ENCODE measurements at regions not wholly inside any gene's neighbourhood (a gene's known extent, or its start where the extent isn't known, plus 50 kb on each side); places are given as distances from the start of the nearest gene placed in this dataset.

DNA sequence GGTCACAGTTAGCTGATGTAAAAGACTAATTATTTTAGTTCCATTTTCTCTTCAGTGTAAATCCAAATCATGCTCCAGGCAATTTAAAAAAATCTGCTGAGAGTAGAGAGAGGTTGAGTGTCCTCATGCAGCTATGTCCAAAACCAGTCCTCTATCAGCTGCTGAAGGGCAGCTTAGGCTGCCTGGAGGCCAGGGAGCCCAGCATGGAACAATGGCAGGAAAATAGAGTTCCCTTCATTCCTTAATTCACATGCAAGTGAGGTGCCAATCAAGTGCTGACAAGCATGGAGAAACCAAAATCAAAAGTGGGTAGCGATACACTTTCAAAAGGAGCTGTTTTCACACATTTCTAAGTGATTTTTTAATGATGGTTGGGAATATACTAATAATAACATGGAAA lies 78.3 kb upstream of the POU5F2 start:
- no peak overlapping the region for H3K27ac ChIP-seq (ENCODE audit: low read depth, low read length)
- Mint-ChIP-seq H3K36me3 (peaks cover 13 to 37% (median 26%) of the 10 kb centered on the region in 3 donors), H3K9me3 (no peaks in the 10 kb centered on the region), H3K4me1 (no peaks in the 10 kb centered on the region), H3K27me3 (no peaks in the 10 kb centered on the region), H3K27ac (no peak overlapping the region), H3K4me3 (no peak overlapping the region)
- H3K27me3 ChIP-seq (ENCODE audit: insufficient read depth, low read length, poor library complexity, severe bottlenecking) = no peaks in the 10 kb centered on the region
- no peaks in the 10 kb centered on the region for H3K36me3 ChIP-seq (ENCODE audit: insufficient read depth, low read length)
- H3K9me3 ChIP-seq (ENCODE audit: low read length) = no peaks in the 10 kb centered on the region
- POLR2A ChIA-PET = no interaction called here
- H3K4me1 ChIP-seq (ENCODE audit: insufficient read depth, low read length) = no peaks in the 10 kb centered on the region
- H3K4me3 ChIP-seq (ENCODE audit: low read length) = no peak overlapping the region
- no peak for DNase-seq
- CTCF ChIA-PET = no interaction called here

DNA sequence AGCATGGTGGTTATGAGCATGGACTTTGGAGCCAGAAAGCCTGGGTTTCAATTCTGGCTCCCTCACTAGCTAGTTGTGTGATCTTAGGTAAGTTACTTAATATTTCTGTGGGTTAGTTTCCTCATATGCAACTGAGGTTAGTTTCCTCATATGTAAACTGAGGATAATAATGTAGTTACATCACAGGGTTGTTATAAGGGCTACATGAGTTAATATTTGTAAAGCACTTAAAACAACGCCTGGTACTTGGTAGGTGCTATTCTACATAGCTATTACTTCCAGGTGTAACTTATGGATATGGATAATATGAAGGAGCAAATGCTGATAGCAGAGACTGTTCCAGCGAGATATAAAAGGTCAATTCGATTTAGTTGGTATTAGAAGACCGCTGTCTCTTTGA lies 69.4 kb upstream of the POU5F2 start:
- no peaks in the 10 kb centered on the region for H3K27me3 ChIP-seq (ENCODE audit: insufficient read depth, low read length, poor library complexity, severe bottlenecking)
- Mint-ChIP-seq H3K36me3 (peaks cover 4 to 11% (median 8%) of the 10 kb centered on the region in 3 donors), H3K27me3 (no peaks in the 10 kb centered on the region), H3K27ac (no peak overlapping the region), H3K4me3 (no peak overlapping the region), H3K9me3 (no peaks in the 10 kb centered on the region), H3K4me1 (no peaks in the 10 kb centered on the region)
- ChIA-PET CTCF (no interaction called here), POLR2A (no interaction called here)
- H3K4me3 ChIP-seq (ENCODE audit: low read length) = no peak overlapping the region
- no peak overlapping the region for H3K27ac ChIP-seq (ENCODE audit: low read depth, low read length)
- no peaks in the 10 kb centered on the region for H3K4me1 ChIP-seq (ENCODE audit: insufficient read depth, low read length)
- no peaks in the 10 kb centered on the region for H3K36me3 ChIP-seq (ENCODE audit: insufficient read depth, low read length)
- no peaks in the 10 kb centered on the region for H3K9me3 ChIP-seq (ENCODE audit: low read length)
- no peak for DNase-seq

DNA sequence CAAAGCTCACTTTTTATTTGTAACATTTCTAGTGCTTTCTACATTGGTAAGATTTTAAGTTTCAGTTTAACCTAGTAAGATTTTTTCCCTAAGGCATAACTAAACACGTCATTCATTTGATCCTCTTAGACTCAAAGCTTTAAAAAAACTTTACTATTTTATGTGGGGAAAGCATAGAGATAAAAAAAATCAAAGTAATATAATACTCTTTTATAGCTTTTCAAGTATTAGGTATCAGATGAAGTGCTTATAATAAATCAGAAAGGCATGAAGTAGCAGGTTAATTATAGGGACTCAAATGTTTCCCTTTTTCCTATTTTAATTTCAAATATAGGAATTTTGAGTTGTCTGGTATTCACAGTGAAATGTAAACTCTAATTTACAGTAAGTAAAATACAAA lies 68.0 kb upstream of the POU5F2 start:
- ChIA-PET POLR2A (no interaction called here), CTCF (interaction anchor here (1.6 kb wide), 1 partner anchor 8 kb away, joined by 3 read pairs; no protein-coding TSS in a partner anchor)
- Mint-ChIP-seq H3K4me3 (no peak overlapping the region), H3K27me3 (no peaks in the 10 kb centered on the region), H3K36me3 (peaks cover 2 to 4% (median 4%) of the 10 kb centered on the region in 3 donors), H3K4me1 (no peaks in the 10 kb centered on the region), H3K9me3 (no peaks in the 10 kb centered on the region), H3K27ac (no peak overlapping the region)
- H3K9me3 ChIP-seq (ENCODE audit: low read length) = no peaks in the 10 kb centered on the region
- no peaks in the 10 kb centered on the region for H3K27me3 ChIP-seq (ENCODE audit: insufficient read depth, low read length, poor library complexity, severe bottlenecking)
- no peaks in the 10 kb centered on the region for H3K4me1 ChIP-seq (ENCODE audit: insufficient read depth, low read length)
- no peak for DNase-seq
- H3K36me3 ChIP-seq (ENCODE audit: insufficient read depth, low read length) = no peaks in the 10 kb centered on the region
- H3K27ac ChIP-seq (ENCODE audit: low read depth, low read length) = no peak overlapping the region
- no peak overlapping the region for H3K4me3 ChIP-seq (ENCODE audit: low read length)

DNA sequence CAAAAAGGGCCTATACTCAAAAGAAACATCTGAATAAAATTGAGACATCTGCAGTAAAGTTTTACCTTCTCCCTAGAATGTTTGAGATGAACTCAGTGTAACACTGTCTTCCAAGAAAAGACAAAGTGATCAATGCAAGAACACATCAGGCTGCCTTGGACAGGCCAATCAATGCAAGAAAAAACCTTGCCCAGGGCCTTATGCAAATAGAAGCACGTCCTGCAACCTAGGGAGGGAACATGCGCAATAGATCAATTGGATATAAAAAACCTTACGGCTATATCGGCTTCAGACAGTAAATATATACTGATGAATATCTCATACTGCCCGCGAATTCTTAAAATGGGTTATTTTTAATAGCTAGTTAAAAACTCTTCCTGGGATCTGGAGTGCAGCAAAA lies 66.4 kb upstream of the POU5F2 start:
- no peaks in the 10 kb centered on the region for H3K4me1 ChIP-seq (ENCODE audit: insufficient read depth, low read length)
- no peak for DNase-seq
- H3K27ac ChIP-seq (ENCODE audit: low read depth, low read length) = no peak overlapping the region
- no peaks in the 10 kb centered on the region for H3K9me3 ChIP-seq (ENCODE audit: low read length)
- Mint-ChIP-seq H3K27me3 (no peaks in the 10 kb centered on the region), H3K27ac (no peak overlapping the region), H3K9me3 (no peaks in the 10 kb centered on the region), H3K4me1 (no peaks in the 10 kb centered on the region), H3K36me3 (no peaks in the 10 kb centered on the region), H3K4me3 (no peak overlapping the region)
- H3K36me3 ChIP-seq (ENCODE audit: insufficient read depth, low read length) = no peaks in the 10 kb centered on the region
- no peak overlapping the region for H3K4me3 ChIP-seq (ENCODE audit: low read length)
- POLR2A ChIA-PET = no interaction called here
- no peaks in the 10 kb centered on the region for H3K27me3 ChIP-seq (ENCODE audit: insufficient read depth, low read length, poor library complexity, severe bottlenecking)
- CTCF ChIA-PET = no interaction called here

DNA sequence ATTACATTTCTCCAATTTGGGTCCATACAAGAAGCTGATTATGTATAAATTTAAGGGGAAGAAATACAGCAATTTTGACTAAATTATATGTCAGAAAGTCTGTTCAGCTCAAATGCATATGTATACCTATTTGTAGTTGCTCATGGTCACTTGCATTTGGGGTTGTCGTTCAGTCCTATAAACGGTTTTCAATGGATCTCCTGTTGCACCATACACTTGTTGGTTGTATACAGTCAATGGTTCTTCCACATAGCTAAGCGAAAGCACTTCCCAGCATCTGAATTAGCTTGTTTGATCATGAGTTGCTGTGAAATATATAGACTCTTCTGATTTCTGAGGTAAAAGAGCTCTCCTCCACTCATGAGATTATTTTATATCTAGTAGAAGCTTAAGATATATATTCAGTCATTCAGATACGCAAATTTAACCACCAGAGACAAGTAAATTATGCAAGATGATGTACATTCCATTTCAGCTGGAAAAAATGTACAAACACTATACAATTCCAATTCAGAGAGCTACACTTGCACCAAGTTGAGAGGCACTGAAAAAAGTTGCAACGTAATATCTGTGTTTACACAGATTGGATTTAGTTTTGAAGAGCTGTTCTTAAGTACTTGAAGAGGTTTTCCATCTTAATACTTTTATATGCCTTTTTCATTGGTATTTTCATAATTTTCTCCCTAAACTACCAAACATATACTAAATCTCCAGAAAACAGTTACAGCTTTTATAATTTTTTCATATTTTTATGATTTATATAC lies 64.4 kb upstream of the POU5F2 start:
- Mint-ChIP-seq H3K27ac (no peak overlapping the region), H3K27me3 (no peaks in the 10 kb centered on the region), H3K4me3 (no peak overlapping the region), H3K36me3 (no peaks in the 10 kb centered on the region), H3K4me1 (peaks cover 0 to 3% (median 0%) of the 10 kb centered on the region in 3 donors), H3K9me3 (no peaks in the 10 kb centered on the region)
- H3K4me3 ChIP-seq (ENCODE audit: low read length) = no peak overlapping the region
- no peak overlapping the region for H3K27ac ChIP-seq (ENCODE audit: low read depth, low read length)
- CTCF ChIA-PET = interaction anchor here (0.9 kb wide), 1 partner anchor 223 kb away, joined by 3 read pairs; the partner anchor contains the start of gene NR2F1
- H3K4me1 ChIP-seq (ENCODE audit: insufficient read depth, low read length) = no peaks in the 10 kb centered on the region
- no peaks in the 10 kb centered on the region for H3K27me3 ChIP-seq (ENCODE audit: insufficient read depth, low read length, poor library complexity, severe bottlenecking)
- H3K36me3 ChIP-seq (ENCODE audit: insufficient read depth, low read length) = no peaks in the 10 kb centered on the region
- H3K9me3 ChIP-seq (ENCODE audit: low read length) = no peaks in the 10 kb centered on the region
- no peak for DNase-seq
- POLR2A ChIA-PET = no interaction called here

DNA sequence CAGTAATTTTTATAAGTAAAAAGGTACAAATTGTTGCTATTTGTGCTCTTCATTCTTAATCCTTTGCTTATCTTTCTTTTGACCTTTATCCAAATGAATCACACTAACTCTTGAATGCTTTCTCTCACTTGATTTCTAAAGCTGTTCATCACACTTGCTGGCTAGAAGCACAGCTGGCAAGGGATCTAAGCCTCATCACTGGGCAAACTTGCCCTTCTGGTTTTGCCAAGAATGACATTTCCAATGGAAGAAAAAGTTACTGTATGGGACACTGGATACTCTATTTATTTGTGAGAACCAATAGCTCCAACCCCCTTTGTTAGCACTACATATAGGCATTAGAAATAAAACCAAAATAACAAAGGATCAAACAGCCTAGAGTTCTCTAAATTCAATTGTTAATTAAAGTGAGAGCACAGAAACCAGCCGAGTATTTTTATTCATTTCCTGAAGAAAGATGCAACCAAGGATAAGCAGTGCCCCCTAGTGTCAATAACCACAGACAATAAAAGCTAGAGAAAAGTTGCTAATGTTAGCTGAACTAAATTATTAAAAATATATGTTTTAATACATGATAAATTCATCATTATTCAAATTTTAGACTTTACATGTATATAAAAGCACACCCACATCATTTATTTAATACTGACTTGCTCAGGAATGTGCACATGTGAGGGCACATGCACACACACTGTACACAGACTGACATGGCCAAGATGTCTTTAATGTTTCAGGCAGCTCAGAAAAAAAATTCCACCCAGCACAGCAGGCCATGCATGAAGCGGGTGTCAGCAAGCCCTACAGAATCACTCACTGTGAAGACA lies 59.8 kb upstream of the POU5F2 start:
- Mint-ChIP-seq H3K36me3 (peaks cover 0 to 8% (median 4%) of the 10 kb centered on the region in 3 donors), H3K9me3 (no peaks in the 10 kb centered on the region), H3K27me3 (no peaks in the 10 kb centered on the region), H3K27ac (no peak overlapping the region), H3K4me3 (no peak overlapping the region), H3K4me1 (peaks cover 0 to 3% (median 0%) of the 10 kb centered on the region in 3 donors)
- DNase-seq = peak in 2 of 5 donors; percentile 13 to 30
- no peak overlapping the region for H3K27ac ChIP-seq (ENCODE audit: low read depth, low read length)
- H3K9me3 ChIP-seq (ENCODE audit: low read length) = no peaks in the 10 kb centered on the region
- H3K4me1 ChIP-seq (ENCODE audit: insufficient read depth, low read length) = no peaks in the 10 kb centered on the region
- no peaks in the 10 kb centered on the region for H3K36me3 ChIP-seq (ENCODE audit: insufficient read depth, low read length)
- CTCF ChIA-PET = interaction anchor here (0.7 to 1.6 kb wide), 11 partner anchors 8 to 222 kb away, joined by 3 to 6 read pairs (median 3); partner anchors contain the start of gene NR2F1
- no peaks in the 10 kb centered on the region for H3K27me3 ChIP-seq (ENCODE audit: insufficient read depth, low read length, poor library complexity, severe bottlenecking)
- no peak overlapping the region for H3K4me3 ChIP-seq (ENCODE audit: low read length)
- POLR2A ChIA-PET = no interaction called here

DNA sequence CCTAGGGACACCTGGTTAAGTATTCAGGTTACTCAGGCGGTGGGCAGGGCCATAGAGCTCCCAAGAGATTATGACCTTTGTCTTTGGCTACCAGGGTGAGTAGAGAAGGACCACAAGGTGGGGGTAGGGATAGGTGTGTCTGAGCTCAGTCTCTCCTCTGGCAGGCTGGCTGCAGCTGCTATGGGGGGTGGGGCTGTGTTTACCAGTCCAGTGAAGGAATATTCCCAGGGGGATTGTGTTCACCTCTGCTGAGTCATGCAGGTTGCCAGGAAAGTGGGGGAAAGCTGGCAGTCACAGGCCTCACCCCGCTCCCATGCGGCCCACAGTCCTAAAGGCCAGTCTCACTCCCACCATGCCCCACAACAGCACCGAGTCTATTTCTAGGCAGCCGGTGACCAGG lies 53.6 kb upstream of the POU5F2 start:
- Mint-ChIP-seq H3K9me3 (no peaks in the 10 kb centered on the region), H3K27ac (peak overlapping the region in 1 of 8 donors; percentile 55), H3K36me3 (peaks cover 17 to 31% (median 21%) of the 10 kb centered on the region in 3 donors), H3K27me3 (no peaks in the 10 kb centered on the region), H3K4me1 (no peaks in the 10 kb centered on the region), H3K4me3 (no peak overlapping the region)
- H3K4me3 ChIP-seq (ENCODE audit: low read length) = no peak overlapping the region
- no peaks in the 10 kb centered on the region for H3K9me3 ChIP-seq (ENCODE audit: low read length)
- no peaks in the 10 kb centered on the region for H3K4me1 ChIP-seq (ENCODE audit: insufficient read depth, low read length)
- no peak overlapping the region for H3K27ac ChIP-seq (ENCODE audit: low read depth, low read length)
- CTCF ChIA-PET = interaction anchor here (0.7 kb wide), 1 partner anchor 10 kb away, joined by 3 read pairs; no protein-coding TSS in a partner anchor
- POLR2A ChIA-PET = no interaction called here
- no peaks in the 10 kb centered on the region for H3K27me3 ChIP-seq (ENCODE audit: insufficient read depth, low read length, poor library complexity, severe bottlenecking)
- no peak for DNase-seq
- H3K36me3 ChIP-seq (ENCODE audit: insufficient read depth, low read length) = no peaks in the 10 kb centered on the region

DNA sequence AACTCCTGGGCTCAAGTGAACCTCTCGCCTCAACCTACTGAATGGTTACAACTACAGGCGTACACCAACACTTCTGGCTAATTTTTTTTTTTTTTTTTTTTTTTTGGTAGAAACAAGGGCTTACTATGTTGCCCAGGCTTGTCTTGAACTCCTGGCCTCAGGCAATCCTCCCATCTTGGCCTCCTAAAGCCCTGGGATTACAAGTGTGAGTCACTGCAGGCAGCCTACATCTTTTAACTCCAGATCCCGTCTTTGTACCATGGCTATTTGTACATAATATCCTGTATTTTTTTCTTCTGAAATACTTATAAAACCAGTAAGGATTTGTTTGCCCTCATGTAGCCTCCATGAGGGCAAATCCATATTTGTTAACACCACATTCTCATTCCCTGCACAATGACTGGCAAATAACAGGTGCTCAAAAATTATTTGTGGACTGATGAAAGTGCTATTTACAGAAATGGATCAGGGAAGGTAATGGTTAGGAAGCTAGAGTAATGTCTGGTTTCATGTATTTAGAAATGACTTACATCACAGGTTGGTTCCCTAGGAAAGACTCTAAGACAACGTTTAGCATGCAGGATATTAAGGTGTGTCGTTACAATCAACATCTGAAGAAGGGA lies 51.9 kb upstream of the POU5F2 start:
- ChIA-PET CTCF (no interaction called here), POLR2A (no interaction called here)
- no peak for DNase-seq
- Mint-ChIP-seq H3K27me3 (no peaks in the 10 kb centered on the region), H3K4me1 (no peaks in the 10 kb centered on the region), H3K9me3 (no peaks in the 10 kb centered on the region), H3K27ac (no peak overlapping the region), H3K36me3 (peaks cover 17 to 31% (median 23%) of the 10 kb centered on the region in 3 donors), H3K4me3 (no peak overlapping the region)
- Histone ChIP-seq H3K9me3 (ENCODE audit: low read length) (no peaks in the 10 kb centered on the region), H3K4me1 (ENCODE audit: insufficient read depth, low read length) (no peaks in the 10 kb centered on the region), H3K4me3 (ENCODE audit: low read length) (no peak overlapping the region), H3K27me3 (ENCODE audit: insufficient read depth, low read length, poor library complexity, severe bottlenecking) (no peaks in the 10 kb centered on the region), H3K36me3 (ENCODE audit: insufficient read depth, low read length) (no peaks in the 10 kb centered on the region), H3K27ac (ENCODE audit: low read depth, low read length) (no peak overlapping the region)

All from CD8-positive, alpha-beta memory T cell (primary cell).